ENCODE measurements at regions not wholly inside any gene's neighbourhood (a gene's known extent, or its start where the extent isn't known, plus 50 kb on each side); places are given as distances from the start of the nearest gene placed in this dataset.

GRCh38 chr12:90338365-90338764 is 616.6 kb downstream of the CCER1 start:
- TF ChIP-seq POLR2AphosphoS5 (IDR thresholded peaks at IDR 0.05) (no peak), CTCF (IDR thresholded peaks at IDR 0.05) (no peak)
